RPMI7951 (cell line): ENCODE measurements at regions not wholly inside any gene's neighbourhood (a gene's known extent, or its start where the extent isn't known, plus 50 kb on each side); places are given as distances from the start of the nearest gene placed in this dataset.
A peak's percentile ranks its signal among the peaks of the same experiment; 100 is the strongest.

Experiments used
- DNase-seq: peaks from one replicate; pipeline ENCODE4 v3.0.0-alpha.2; 2012; ENCODE audit warnings: low read depth

DNA sequence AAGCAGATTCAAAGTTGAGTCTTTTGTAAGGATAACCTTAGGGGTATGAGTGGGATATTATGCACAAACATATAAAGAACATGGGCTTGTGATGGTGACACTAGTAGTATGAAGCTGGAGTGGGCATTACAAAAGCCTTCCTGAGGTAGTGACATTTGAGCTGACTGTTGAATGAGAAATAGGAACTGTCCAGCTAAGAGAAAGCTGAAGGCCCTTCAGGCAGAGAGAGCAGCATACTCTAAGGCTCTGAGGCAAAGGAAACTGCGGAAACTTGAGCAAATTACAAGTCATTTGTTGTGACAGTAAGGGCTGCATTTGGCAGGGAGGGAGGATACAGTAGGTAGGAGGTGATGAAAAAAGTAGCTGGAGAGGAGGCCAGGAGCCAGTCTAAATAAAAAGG lies 190.7 kb upstream of the CD96 start:
- DNase-seq, result peak; percentile 12

DNA sequence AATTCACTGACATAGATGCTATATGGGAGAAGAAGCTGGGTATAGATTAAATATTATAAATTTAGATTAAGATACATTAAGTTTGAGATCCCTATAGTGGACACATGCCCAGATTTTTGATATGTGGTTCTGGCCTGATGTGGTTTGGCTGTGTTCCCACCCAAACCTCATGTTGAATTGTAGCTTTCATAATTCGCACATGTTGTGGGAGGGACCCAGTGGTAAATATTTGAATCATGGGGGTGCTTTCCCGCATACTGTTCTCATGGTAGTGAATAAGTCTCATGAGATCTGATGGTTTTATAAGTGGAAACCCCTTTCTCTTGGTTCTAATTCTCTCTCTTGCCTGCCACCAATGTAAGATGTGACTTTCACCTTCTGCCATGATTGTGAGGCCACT lies 189.4 kb upstream of the CD96 start:
- peak; percentile 58 for DNase-seq

DNA sequence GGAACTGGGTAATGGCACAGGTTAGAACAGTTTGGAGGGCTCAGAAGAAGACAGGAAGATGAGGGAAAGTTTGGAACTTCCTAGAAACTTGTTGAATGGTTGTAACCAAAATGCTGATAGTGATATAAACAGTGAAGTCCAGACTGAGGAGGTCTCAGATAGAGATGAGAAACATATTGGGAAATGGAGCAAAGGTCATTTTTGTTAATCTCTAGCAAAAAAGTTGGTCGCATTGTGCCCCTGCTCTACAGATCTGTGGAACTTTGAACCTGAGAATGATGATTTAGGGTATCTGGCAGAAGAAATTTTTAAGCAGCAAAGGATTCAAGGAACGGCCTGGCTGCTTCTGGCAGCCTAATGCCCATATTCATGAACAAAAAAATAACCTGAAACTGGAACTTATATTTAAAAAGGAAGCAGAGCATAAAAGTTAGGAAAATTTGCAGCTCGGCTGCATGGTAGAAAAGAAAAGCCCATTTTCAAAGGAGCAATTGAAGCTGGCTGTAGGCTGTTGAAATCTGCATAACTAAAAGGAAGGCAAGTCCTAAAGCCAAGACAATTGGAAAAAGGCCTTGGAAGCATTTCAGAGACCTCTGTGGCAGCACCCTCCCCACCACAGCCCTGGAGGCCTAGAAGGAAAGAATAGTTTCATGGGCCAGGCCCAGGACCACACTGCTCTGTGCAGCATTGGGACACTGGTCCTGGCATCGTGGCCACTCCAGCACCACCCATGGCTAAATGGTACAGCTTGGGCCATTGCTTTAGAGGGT lies 182.6 kb upstream of the CD96 start:
- no peak for DNase-seq

DNA sequence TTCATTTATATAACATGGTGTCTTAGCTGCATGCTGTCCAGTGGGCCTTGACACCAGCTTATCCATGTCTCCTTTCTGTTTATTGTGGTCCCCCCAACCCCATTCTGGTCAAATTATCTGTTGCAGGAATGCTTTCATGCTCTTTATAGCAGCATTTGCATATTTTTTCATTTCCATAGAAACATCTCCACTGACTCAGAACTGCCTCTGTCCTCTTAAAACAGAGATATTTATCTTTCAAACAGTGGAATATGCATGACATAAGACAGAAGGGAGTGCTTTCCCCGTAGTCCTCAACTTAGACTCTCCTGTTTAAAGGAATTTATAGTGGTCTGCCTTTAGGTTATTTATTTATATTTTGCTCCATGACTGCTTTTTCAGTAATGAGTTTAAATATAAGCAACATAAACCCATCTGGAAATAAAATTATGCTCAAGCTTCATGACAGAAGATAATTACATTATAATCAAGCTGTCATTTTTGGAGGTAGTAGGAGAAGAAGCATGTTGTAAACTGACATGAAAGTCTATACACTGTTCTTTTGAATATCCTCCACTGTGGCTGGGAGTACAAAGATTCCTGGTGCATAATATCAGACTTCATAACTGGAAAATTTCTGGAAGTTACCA lies 179.5 kb upstream of the CD96 start:
- DNase-seq, result peak; percentile 23

DNA sequence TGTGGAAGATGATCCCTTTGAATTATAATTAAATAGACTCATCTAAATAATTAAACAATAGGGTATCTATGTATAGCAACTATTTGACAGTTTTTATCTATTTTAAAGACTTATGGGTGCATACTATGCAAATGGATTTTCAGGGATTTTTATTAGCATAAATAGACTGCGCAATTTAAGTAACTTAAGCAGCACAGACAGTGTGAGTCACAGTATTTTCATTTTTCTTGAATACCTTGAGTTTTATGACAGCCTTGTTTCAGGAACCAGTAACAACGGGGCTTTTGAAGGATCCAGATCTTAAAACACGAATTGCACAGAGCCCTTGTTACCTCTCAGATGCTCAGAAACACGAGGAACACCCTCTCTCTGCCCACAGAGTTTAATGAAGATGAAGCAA lies 175.5 kb upstream of the CD96 start:
- no peak for DNase-seq

DNA sequence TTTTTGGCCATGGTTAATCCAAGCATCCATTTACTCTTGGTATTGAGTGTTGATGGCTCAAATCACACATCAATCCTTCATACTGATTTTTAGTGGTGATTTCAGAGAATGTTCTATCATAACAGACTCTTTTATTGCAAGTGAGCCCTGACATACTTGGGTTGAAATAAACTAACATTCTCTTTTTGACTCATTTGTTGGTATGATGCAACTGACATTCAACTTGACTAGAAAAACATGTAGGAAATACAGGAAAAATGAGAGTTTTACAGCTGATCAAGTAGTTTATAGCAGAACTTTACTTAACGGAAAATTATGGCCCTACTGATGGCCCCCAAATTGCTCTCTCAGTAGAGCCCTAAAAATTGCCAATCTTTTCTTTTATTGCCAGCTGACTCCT lies 173.9 kb upstream of the CD96 start:
- no peak for DNase-seq

DNA sequence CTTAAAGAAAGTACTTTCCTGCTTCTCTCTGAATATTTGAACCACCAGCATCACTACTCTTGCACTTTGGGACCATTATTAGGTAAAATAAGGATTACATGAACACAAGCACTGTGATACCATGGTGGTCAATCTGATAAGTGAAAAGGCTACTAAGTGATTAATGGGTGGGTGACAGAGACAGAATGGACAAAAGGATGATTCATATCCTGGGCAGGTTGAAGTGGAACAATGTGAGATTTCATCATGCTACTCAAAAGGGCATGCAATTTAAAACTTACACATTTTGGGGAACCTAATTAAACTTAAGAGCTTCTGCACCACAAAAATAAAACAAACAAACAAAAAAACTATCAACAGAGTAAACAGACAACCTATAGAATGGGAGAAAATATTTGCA lies 172.0 kb upstream of the CD96 start:
- DNase-seq, result peak; percentile 45

DNA sequence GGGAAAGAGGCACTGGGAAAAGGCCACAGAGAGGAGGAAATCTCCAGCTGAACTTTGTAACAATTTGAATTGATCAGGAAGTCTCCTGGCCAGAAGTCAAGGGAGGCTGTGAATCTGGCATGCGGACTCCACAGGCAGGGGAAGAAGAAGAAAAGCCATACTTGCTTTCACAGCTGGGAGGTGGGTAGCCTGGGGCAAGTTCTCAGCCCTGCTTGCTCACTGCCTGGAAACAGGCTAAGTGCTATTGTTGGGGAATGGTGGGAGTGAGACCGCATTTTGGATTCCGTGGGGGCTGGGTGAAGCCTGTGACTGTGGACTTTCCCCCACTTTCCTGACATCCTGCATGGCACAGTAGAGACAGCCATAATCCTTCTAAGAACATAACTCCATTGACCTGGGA lies 168.8 kb upstream of the CD96 start:
- peak; percentile 31 for DNase-seq

DNA sequence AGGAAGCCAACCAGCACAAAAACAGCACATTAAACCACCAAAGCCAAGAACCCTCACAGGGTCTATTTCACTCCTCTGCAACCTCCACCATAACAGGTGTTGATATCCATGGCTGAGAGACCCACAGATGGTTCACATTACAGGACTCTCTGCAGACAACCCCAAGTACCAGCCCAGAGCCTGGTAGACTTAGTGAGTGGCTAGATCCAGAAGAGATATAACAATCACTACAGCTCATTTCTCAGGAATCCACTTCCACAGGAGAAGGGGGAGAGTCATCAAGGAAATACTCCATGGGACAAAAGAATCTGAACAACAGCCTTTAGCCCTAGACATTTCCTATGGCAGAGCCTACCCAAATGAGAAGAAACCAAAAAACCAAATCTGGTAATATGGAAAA lies 168.1 kb upstream of the CD96 start:
- peak; percentile 57 for DNase-seq

DNA sequence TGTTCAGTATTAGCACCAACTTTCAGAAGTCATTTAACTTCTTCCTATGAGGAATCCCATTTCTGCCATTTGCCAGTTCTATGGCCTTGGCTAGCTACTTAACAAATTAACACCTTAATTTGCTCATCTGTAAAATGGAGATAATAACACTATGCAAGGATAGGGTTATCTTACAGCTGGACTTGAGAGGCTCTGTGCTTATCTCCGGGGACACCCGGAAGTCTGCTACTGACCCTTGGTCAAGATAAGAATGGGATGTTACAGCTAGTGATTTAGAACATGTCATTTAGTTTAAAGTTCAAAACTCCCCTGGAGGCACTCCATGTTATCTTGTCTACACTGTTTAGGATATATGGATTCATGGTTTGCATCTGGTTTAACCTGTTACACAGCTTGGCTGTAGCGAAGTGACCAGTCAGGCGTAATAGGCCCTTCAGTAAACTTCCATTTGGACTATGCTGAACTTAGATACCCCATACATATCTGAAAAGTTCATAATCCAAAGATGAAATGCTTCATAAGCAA lies 156.0 kb upstream of the CD96 start:
- no peak for DNase-seq

DNA sequence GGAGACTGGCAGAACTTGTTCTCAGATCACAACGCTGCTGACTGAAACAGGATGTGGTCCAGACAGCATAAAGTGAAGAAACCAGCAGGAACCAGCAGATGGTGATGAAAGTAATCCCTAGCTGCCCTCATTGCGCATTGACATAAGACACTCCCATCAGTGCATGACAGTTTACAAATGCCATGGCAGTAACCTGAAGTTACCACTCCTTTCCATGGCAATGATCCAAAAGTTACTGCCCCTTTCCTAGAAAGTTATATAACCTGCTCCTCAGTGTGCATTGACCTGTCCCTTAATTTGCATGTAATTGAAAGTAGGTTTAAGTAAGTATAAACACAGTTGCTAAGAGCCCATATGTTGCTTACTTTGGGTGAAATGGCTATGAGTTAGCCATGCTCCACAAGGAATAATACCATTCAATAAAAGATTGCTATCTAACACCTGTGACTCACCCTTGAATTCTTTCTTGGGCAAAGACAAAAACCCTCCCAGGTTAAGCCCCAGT lies 149.1 kb upstream of the CD96 start:
- DNase-seq, result peak; percentile 29

DNA sequence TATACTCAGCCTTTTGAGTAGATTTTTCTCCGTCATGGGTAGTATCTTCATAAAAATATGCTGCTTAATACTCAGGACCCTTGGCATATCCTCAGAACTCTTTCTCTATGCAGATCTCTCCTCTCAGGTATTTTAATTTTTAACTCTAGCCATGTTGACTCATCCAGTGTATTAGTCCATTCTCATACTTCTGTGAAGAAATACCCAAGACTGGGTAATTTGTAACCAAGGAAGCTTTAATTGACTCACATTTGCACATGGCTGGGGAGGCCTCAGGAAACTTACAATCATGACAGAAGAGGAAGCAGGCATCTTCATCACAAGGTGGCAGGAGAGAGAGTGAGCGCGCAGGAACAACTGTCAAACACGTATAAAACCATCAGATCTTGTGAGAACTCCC lies 129.3 kb upstream of the CD96 start:
- no peak for DNase-seq

DNA sequence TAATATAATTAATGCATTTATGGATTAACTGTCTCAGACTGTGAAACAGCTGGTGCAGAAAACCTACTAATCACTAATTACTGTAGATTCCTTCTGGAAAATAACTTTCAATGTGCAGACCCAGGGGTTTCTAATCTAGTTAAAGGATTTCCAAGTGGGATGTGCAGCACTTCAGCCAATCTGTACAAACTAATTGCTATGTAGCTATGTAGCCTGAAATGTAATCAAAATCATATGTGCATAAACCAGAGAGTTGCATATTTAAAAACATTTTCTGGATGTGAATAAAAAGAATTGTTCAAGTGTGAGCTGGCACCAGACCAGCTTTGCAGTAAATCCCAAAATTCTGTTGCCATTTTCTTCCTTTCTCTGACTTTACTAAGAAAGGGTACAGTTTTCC lies 127.5 kb upstream of the CD96 start:
- DNase-seq, result no peak

DNA sequence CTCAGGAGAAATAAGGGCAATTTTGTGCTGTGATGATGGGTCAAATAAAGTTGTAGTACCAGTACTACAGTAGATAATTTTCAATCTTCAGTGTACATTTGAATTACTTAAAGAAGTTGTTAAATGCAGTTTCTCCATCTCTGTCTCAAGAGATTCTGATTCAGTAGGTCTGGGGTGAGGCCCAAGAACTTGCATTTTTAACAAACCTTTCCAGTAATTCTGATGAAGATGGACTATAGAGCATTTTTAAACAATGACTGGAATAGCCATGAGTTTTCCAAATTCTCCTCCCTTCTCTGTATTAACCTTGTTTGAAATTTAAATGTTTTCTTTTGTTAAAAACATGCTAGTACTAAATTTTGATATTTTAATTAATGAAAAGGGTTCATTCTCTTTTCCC lies 127.0 kb upstream of the CD96 start:
- no peak for DNase-seq

DNA sequence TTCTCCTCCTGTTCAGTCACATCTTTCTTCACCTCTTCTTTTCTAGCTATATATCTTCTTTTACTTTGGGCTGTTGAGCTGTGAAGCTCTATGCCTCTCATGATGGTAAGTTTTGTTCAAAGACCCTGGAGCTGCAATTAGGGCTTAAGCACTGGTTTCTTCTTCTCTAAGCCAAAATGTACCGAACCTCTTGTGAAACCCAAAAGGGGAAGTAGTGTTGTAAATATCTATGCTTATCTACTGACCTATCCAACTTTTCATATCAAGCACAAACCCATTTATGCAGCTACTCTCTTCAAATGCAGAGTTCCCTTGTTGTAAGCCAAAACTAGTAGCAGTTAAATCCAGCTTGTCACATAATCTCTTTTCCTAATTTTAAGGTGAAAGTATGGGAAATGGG lies 123.6 kb upstream of the CD96 start:
- DNase-seq, result no peak

DNA sequence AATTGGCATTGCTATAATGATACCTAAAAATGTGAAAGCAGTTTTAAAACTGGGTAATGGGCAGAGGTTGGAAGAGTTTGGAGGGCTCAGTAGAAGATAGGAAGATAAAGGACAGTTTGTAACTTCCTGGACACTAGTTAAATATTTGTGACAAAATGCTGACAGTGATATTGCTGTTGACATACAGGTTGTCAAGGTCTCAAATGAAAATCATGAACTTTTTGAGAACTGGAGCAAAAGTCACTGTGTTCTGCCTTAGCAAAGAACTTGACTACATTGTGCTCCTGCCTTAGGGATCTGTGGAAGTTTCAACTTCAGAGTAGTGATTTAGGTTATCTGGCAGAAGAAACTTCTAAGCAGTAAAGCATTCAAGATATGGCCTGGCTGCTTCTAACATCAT lies 113.7 kb upstream of the CD96 start:
- no peak for DNase-seq

DNA sequence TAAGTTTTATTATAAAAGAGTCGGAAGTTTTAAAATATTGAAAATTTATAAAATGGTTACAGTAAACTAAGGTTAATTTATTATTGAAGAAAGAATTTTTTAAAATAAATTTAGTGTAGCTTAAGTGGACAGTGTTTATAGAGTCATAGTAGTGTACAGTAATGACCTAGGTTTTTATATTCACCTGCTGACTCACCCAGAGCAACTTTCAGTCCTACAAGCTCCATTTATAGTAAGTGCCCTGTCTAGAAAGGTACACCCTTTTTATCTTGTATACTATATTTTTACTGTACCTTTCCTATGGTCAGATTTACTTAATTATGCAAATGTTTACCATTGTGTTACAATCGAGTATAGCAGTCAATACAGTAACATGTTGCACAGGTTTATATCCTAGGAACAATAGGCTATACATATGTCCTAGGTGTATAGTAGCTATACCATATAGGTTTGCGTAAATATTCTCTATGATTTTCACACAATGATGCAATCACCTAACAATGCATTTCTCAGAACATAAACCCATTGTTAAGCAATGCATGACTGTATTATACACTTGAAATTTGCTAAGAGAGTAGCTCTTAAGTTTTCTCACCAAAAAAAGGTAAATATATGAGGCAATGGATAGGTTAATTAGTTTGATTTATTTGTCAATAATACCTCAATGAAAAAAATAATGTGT lies 106.9 kb upstream of the CD96 start:
- no peak for DNase-seq

DNA sequence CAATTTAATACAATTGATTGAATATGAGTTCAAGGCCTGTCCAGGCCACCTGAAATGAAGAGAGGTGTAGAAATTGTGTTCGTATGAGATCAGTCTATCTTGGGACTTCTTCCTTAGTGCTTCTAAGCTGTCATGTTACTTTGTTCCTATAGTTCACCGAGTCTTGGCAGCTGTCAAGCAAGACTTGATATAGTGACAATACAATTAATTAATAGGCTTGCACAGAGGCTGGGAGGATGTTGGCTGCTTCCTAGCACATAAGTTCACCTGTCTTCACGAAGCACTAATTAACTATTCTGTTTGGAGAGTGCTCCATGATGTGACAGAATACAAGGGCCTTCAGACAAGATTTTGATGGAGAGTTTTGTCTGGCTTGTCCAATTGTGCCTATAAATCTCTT lies 103.7 kb upstream of the CD96 start:
- no peak for DNase-seq

DNA sequence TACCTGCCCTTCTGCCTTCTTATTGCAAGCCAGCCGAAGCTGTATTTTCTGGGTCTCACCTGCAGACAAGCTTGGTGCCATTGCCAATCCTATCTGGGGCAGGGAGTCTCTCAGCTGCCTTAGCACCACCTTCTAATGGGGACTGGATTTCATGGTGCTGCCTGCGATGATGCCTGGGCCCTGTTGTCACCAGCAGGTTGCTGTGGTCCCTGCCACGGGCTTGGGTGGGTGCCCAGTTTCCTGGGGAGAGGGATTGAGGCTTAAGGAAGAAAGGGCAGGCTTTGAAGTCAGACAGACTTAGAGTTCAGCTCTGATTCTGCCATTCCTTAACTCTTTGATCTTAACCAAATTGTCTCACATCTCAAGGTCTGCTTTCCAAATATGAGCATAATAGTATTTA lies 87.4 kb upstream of the CD96 start:
- DNase-seq, result no peak

DNA sequence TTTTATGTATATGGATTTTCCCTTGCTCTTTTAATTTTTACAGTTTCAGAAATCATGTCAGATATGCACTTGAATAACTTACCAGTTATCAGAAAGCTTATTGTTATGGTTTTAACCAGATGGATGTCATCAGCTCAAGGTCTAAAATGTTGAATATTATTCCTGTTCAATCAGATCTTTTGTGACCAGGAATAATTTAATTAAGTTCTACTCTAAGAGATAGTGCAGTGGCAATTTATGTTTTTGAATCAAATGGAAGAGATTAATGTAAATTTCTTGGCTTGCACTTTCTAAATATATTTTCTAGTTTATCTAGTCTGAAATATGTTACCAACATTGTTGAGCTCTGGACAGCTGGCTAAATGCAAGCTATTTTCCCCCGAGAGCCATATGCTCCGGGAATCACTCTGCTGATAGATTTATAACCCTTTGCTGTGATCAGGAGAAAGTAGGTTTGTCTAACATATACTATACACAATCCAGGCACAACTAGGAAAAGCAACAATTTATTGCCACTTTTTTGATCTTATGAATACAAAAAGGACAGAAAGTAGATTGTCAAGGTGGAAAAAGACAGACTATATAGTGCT lies 76.8 kb upstream of the CD96 start:
- no peak for DNase-seq

DNA sequence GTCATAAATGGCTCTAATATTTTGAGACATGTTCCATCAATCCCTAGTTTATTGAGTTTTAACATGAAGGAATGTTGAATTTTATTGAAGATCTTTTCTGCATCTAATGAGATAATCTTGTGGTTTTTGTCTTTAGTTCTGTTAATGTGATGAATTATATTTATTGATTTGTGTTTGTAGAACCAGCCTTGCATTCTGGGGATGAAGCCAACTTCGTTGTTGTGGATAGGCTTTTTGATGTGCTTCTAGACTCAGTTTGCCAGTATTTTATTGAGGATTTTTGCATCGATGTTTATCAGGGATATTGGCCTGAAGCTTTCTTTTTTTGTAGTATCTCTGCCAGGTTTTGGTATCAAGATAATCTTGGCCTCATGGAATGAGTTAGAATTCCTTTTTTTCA lies 72.0 kb upstream of the CD96 start:
- no peak for DNase-seq

DNA sequence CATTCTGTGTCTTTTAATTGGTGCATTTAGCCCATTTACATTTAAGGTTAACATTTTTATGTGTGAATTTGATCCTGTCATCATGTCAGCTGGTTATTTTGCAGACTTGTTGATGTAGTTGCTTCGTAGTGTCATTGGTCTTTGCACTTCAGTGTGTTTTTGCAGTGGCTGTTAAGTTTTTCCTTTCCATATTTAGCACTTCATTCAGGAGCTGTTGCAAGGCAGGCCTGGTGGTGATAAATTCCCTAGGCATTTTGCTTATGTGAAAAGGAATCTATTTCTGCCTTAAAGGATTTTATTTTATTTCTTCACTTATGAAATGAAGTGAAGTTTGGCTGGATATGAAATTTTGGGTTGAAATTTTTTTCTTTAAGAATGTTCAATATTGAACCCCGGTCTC lies 70.2 kb upstream of the CD96 start:
- DNase-seq, result no peak
